Neural cell (in vitro differentiated cells): ENCODE measurements at regions not wholly inside any gene's neighbourhood (a gene's known extent, or its start where the extent isn't known, plus 50 kb on each side); places are given as distances from the start of the nearest gene placed in this dataset.

Experiments
- EP300 ChIP-seq: fragments of 450-650 bp; conservative IDR thresholded peaks from 2 replicates; pipeline ENCODE4 v1.6.1; 2014; ENCODE audit warnings: antibody characterized with exemption, mild to moderate bottlenecking, moderate library complexity; ENCODE audit not compliant: poor library complexity, severe bottlenecking
- POLR2AphosphoS5 ChIP-seq: IDR thresholded peaks from 2 replicates; pipeline ENCODE4 v1.6.1; 2012
- SMC3 ChIP-seq: fragments of 450-650 bp; conservative IDR thresholded peaks from 2 replicates; pipeline ENCODE4 v1.6.1; 2014; ENCODE audit warnings: antibody characterized with exemption, mild to moderate bottlenecking, moderate library complexity; ENCODE audit not compliant: poor library complexity
- TAF1 ChIP-seq: IDR thresholded peaks from 2 replicates; pipeline ENCODE4 v1.6.1; 2012; ENCODE audit warnings: low read depth
- TF ChIP-seq, protein P1 (sequence below): fragments of 450-650 bp; IDR thresholded peaks from 2 replicates; pipeline ENCODE4 v1.5.1; 2014; ENCODE audit warnings: antibody characterized with exemption, mild to moderate bottlenecking, moderate library complexity; ENCODE audit not compliant: poor library complexity, severe bottlenecking

DNA sequence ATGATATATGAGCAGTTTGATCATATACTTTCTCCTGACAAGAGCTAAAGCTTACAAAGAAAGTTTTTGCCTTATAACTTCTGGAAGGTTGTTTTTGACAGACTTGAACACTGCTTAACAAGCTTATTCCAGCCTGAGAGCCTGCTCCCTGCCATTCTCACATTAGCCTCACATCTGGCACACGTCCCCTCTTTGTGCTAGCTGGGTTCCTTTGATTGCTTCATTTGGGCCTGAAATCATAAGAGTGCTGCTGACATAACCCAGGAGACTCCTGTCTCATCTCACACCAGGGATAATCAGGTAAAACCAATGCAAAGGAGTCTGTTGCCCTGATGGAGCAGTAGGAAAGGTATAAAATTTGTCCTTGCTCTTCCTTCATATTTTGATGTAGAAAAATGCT, 1411.7 kb upstream of the B3GALT2 start:
- TF ChIP-seq, protein P1, sequence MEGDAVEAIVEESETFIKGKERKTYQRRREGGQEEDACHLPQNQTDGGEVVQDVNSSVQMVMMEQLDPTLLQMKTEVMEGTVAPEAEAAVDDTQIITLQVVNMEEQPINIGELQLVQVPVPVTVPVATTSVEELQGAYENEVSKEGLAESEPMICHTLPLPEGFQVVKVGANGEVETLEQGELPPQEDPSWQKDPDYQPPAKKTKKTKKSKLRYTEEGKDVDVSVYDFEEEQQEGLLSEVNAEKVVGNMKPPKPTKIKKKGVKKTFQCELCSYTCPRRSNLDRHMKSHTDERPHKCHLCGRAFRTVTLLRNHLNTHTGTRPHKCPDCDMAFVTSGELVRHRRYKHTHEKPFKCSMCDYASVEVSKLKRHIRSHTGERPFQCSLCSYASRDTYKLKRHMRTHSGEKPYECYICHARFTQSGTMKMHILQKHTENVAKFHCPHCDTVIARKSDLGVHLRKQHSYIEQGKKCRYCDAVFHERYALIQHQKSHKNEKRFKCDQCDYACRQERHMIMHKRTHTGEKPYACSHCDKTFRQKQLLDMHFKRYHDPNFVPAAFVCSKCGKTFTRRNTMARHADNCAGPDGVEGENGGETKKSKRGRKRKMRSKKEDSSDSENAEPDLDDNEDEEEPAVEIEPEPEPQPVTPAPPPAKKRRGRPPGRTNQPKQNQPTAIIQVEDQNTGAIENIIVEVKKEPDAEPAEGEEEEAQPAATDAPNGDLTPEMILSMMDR = no peak
- no peak for TF ChIP-seq SMC3
- TF ChIP-seq POLR2AphosphoS5 = no peak
- TF ChIP-seq EP300 = no peak
- TF ChIP-seq TAF1 = no peak
